GM18873 (cell line): ENCODE measurements at regions not wholly inside any gene's neighbourhood (a gene's known extent, or its start where the extent isn't known, plus 50 kb on each side); places are given as distances from the start of the nearest gene placed in this dataset.

Source experiments
- ATAC-seq: cut with Tn5 transposase; IDR thresholded peaks from one replicate; pipeline ENCODE4 v1.9.1; 2021; ENCODE audit warnings: mild to moderate bottlenecking, moderate library complexity, moderate number of reproducible peaks; ENCODE audit not compliant: unreplicated experiment, low FRiP score

DNA sequence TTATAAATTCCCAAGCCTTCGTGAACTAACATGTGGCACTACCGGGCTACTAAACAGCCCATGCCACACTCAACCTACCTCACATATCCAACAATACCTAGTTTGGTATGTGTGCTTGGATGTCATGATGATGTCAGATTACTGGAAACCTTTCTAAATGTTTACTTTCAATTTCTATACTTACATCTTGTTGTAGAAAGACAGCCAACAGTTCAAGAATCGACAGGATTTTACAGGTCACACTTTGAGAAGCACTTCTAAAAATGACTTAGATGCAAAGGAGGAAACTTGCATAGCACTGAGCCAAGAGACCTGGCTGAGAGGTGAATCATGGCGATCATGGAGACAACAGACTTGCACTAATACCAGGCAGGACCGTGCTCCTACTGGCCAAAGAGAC, 209.9 kb downstream of the COL4A1 start:
- no peak for ATAC-seq

DNA sequence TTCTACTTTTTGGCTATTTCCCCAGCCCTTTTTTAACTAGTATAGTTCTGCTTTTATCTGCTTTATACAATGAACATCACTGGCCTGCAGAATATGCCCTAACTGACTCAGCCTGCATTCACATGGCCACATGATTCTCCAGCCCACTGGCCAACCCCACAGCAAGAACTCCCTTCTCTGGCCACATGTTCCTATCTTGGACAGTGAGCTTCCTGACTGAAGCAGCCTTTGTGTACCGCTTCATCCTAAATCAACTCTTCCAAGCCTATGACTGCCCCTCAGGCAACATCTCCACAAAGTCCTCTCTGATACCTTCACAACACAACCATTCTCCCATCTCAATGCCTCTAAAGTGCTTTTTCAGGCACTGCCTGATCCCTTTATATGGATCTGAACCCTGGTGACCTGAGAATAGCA, 214.1 kb downstream of the COL4A1 start:
- ATAC-seq: no peak

DNA sequence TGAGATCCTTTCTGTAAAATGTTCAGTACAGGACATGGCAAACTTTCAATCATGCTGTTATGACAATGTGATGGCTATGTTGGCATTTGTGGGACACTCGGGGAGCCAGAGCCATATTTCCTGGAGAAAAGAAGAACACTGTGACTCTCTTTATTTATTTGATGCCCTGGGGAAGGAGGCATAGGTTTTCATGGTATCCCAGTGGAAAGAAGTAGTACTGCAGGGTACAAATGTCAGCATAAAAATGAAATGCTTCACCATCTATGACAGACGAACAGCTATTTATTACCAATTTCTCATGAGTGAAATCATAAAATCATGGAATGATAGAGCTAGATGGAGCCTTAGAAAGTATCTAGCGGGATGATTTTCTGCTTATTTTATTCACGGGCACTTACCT, 217.1 kb downstream of the COL4A1 start:
- no peak for ATAC-seq

DNA sequence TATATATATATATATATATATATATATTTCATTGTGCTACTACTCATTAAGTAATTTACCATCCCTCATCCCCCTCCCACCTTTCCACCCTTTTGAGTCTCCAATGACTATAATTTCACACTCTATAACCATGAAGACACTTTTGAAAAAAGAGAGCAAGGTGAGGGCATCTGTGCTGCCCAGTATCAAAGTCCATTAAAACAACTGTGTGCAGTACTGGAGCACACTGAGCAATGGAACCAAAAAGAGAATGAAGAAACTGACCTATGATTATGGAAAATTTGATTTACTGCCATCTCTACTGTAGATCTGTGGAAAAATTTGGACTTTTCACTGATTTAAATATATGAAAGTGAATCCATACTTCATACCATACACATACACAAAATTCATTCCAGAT, 217.9 kb downstream of the COL4A1 start:
- ATAC-seq: no peak

DNA sequence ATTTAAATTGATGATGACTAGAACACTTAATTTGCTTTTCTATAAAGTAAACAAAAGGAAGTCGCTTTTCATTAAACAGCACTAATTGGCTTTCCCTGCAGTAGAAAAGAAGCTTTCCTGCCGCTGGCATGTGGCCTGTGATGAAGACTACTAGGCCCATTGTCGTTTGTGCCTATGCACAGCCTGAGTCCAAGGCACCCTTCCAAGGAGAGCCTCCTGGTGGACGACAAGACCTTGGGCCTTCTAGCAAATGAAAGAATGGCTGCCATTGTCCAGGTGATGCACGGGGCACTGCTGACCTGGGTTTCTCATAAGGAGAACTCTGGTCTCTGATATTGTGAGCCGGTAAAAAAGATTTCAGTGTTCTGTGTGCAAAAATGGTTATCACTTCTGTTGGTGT, 233.0 kb downstream of the COL4A1 start:
- ATAC-seq: no peak

DNA sequence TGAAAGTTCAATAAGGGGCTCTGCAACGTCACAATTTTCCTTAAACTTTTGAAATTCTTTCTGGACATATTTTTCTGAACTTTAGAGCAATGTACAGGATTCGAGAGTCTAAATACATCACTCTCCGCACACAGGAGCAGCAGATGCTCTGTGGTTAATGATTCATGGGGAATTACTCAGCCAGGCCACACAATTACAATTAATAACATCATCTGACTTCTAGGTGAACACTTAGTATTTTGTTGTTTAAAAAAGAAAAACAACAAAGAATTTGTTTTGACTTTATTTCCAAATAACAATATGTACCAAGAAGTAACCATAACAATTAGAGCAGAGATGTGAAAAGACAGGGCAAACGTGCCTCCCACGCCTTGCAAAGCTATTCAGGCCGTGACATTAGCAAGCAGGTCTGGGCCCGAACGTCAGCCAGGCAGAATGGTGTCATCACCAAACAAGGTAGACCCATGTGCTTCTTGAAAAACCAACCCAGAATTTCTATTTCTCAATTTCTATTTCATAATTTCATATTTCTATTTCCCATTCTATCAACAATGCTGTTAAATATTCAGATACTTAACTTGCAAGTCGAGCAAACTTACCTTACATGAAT, 236.3 kb downstream of the COL4A1 start:
- no peak for ATAC-seq

DNA sequence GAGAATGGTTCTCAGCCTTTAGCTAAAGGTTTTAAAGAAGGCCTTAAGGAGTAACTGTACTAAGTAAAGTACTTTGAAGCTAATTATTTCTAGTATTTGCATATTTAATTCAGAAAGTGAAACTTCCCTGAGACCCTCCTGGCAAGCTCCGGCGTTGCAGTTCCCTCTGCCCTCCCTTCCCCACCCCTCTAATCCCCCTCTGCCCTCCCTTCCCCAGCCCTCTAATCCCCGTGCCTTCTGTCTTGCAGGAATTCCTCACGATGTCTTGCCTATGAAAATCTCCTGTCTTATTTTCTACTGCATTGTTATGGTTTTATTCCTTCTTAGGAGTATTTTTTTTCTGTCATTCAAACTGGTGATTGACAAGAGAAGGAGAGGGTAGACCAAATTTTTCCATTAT, 236.9 kb downstream of the COL4A1 start:
- no peak for ATAC-seq

DNA sequence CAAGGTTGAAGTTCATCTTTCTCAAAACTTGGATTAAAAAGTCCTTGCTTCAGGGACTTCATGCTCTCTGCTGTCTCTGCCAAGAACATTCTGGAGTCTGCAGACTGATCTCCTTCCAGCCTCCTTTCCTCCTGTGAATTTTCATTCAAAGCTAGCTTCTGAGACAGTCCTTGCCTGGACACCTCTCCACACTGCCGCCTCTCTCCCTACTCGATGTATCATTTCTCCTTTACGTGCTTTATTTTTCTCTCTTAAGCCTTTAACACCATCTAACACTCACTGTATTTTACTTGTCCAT, 238.8 kb downstream of the COL4A1 start:
- ATAC-seq: no peak

DNA sequence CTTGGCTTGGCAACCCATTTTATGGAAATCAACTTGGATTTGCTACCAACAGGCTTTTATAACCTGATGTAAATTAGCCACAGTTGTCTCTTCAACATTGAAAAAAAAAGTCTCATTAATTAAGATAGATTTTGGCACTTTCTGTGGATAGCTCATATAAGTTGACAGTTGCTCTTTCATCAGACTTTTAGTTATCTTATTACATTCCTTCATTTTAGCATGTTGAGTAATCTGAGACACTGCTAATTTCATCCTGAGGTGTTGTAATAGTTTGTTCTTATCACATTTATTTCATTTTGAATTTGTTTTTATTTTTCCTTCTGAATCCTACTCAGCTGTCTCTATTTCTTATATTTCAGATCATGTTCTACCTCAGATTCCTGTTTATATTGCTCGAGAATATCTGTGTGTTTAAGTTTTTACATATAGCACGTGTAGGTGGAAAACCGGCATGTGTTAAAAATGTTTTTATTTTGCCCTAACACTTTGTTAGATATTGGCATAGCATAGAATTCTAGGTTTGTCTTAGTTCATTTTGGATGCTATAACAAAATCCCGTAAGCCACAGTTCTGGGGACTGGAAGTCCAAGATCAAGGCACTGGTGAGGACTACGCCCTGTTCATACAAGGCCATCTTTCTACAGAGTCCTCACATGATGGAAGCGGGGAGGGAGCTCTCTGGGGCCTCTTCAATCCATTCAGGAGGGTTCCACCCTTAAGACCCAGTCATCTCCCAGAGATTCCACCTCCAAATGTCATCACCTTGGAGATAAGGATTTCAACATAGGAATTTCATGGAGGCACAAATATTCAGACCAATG, 239.4 kb downstream of the COL4A1 start:
- ATAC-seq: no peak

DNA sequence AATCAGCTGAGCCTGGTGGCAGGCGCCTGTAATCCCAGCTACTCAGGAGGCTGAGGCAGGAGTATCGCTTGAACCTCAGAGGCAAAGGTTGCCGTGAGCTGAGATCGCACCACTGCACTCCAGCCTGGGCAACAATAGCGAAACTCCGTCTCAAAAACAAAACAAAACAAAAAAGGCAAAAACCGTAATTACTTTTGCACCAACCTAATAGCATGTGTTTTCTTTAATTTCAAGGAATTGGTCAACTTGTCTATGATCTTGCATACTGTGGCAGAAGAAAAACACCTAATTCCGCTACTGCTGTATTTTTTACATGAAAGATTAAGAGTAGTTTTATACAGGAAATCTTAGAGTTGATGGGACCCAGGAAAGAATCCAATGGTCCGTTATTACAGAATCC, 241.2 kb downstream of the COL4A1 start:
- ATAC-seq: no peak

DNA sequence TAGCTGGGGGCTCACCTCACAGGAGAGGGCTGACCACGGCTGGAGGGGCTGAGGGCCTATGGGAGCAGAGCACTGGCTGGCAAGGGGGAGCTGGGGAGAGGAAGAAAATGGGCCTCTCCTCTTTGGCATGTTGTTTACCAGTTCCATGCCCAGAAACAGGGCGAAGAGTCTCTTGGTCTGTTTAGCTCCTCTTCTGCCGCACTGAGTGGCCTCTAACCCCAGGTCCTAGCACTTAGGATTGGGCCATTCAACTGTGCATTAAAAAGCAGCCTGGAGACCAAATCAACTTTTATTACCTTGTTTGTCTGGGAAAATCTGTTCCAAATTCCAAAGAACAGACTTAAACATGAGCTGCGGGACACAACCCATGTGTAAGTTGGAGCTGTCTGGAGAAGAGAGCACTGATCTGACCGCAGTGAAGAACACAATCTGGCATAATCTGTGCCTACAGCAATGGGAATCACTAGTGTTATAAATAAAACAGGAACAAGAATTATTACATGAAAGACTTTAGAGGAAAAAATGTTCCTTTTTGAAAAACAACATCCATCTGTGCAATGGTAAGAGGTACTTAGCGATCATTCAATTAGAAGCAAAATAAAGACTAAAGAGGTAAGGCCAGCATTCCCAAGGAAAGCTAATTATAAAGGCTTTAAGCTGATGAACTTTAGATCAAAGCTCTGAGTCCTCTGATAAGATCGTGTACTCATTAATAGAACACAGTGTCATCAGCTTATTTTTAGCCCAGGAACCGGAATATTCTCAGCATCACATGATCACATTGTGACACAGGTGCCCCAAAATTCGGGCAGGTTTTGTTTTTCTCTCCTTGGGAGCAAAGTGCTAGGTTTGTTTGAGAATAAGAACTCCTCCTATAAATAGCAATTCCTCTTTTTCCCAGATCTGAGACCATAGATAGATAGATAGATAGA, 243.2 kb downstream of the COL4A1 start:
- ATAC-seq: no peak

DNA sequence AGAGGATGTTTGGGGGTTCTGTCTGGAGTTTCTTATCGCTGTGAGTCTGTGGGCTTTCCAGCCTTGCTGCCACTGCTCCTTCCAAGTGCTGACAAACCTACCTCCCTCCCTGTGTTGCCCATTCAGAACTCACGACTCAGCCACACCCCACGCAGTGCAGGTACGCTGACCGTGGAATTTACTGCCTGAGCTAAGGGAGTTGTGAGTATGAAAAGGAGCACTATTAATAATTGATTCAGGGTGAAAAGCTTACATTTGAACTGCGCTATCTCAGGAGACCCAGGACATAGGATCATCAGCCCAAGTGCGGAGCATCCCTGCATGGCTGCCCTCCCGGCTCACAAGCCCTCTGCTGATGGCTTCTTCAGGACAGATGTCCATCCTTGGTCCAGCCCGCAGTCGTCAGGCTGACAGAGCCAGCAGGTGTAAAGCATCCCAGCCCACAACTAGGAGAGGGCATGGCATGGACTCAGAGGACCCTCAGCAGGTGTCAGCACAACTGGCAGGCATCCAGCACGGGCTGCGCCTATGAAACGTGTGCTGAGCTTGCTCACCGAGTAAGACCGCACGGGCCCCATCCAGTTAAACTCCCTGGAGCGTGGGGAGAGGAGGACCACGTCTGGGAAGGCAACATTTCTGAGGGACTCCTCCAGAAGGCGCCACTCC, 244.0 kb downstream of the COL4A1 start:
- ATAC-seq: no peak

DNA sequence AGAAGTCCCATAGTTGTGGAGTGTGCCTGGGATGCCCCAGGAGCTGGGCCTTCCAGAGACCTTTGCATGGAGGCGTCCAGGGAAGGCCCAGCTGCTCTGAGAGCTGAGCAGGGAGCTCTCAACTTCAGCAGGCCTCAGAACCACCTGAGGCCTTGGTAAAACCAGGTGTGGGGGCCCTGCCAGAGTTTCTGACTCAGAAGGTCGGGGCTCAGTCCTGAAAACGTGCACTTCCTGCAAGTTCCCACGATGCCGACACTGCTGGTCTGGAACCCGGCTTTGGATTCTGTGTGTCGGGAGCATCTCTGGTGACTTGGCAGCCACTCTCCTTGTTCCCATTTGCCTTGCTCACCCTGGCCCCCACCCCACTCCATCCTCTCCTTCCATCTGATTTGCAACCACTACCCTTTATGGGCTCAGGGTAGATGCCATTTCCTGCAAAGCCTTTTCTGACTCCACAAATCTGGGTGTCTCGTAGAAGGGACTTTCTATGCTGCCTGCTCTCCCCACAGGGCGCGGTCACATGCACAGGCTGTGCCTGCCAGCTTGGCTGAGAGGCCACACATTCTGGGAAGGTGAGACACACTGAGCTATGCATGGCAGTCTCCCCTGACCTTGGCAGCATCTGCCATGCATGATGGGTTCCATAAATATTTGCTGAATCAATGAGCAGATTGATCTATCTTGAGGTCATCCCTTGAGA, 244.7 kb downstream of the COL4A1 start:
- no peak for ATAC-seq

DNA sequence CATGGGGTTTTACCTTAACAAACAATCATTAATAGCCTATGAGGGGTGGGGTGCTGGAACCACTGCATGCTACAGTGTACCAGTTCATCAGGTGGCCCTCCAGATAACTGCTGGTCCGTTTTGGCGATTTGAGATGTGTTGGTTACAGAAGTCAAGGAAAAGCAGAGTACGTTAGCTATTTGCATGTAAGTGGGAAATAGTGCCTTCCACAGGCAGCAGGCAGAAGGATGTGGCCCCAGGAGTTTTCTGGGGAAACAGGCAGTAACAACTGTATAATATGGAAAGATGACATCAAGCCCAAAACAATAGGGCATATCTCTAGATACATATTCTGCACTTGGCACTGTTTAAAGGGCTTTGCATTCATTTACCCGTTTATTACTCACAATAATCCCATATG, 245.7 kb downstream of the COL4A1 start:
- ATAC-seq: no peak

DNA sequence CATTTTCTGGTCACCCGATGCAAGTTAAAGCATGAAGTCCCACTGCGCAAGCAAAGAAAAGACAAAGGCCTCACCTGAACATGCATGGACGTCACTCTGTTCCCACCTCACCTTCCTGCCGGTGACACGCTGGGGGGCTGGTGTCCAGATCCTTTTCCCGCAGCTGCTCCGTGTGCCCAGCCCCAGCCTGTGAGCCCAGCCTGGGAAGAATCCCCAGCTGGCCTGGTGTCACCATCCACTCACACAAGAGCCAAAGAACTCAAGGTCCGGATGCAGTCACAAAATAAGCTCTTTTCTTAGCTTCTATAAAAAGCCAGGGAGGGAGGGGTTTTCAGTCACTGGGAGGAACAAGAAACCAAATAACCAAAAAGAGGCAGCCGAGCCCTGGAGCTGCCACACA, 249.9 kb downstream of the COL4A1 start:
- no peak for ATAC-seq

DNA sequence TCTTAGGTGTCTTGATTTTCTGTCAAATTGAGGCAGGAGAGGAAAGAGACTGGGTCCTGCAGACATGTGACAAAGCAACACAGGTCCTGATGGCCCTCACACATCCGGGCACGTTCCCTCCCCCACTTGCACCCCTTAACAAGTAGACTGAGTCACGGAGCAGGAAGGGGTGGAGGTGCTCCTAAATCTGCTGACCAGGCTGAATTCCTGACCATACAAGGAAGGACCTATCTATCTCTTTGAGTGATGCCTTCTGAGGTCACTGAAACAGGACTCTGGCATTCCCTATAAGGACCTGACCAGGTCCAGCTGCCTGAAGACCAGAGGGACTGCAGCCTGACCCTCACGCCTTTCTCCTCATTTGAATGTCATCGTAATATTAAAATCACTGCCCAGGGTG, 250.3 kb downstream of the COL4A1 start:
- no peak for ATAC-seq

DNA sequence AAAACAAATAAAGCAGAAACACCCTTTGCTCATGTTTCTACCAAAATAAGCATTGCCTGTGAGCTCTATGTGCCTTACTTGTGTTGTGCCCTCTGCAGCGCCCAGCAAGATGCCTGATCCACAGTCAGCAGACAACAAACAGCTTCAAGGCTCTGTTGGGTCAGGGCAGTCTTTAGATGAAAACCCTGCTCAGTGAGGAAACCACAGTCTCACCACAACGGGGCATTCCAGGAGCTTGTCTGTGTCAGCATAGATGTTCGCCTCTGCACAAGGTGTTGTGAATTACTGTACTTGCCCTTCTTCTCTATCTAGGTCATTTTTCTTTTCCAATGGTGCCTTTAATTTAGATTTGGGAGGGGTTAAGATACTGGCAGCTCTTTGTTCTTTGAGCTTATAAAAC, 251.9 kb downstream of the COL4A1 start:
- ATAC-seq: no peak

DNA sequence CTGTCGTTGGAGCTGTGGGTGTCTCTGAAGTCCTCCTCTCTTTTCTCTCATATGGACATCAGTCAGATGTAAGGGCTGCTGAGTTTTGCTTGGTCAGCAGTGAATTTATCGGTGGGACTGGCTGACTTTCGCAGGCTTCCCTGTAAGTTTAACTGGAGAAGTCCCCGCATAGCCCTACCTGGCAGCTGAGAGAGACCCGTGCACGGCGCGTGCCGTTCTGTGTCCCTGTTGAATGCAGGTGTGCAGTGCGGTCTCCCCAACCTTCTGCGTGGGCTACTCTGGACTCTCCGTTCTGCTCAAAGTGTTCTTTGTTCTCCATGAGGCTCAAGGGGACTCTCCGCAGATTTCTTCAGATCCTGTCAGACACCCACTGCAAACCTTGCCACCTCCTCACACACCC, 252.9 kb downstream of the COL4A1 start:
- no peak for ATAC-seq

DNA sequence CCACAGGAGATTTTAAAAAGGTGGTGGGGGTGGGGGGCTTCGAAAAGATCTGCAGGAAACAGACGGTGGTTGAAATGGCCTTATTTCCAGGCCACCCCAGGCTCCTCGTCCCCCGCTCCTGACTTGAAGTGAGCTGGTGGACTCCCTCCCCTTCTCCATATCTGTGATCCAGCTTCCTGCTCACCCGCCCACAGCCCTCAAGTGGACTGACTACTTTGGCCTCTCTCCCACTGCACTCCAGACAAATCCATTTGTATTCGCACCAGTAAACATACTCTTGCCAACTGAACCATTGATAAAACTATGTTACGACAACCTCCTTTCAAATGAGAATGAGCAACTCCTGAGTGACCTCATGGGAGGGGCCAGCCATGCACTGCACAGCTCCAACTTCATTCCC, 259.5 kb downstream of the COL4A1 start:
- no peak for ATAC-seq

DNA sequence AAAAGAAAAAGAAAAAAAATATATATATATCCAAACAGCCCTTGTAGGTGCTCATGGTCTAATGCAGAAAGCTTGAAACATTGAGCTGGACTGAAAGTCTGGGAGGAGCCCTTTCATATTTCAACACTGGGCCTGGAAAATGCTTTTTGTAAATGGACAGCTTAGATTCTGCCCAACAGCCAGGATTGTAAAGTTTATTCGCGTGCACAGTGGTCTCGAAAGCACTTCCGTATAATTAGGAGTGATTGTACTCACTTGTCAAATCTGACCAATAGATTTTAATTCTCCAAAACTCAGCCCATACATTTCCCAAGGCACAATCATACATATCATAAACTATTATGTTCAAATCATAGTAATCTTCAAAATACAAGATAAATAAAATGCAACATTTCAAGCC, 260.1 kb downstream of the COL4A1 start:
- ATAC-seq: no peak
